GM19023 (cell line): ENCODE measurements at regions not wholly inside any gene's neighbourhood (a gene's known extent, or its start where the extent isn't known, plus 50 kb on each side); places are given as distances from the start of the nearest gene placed in this dataset.

Source experiments
- ATAC-seq: cut with Tn5 transposase; IDR thresholded peaks from one replicate; pipeline ENCODE4 v1.9.1; 2021; ENCODE audit warnings: mild to moderate bottlenecking, moderate library complexity; ENCODE audit not compliant: unreplicated experiment

DNA sequence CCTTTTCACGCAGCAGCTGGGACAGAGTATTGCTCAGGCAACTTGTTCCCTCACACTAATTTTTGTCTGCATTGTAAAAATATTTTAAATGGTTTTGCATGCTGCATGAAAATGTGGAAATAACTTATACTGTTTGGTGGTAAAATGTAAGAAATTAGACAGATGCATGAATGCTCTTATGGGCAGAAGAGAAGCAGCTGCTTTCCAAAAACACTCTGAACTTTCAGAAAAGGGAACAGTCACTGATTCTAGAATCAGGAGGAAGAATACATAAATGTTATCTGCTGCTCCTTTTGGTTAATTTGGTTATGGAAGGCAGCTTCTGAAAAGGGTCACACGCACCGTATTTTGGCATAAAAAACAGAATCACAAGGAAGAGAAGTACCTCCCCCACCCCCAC, 87.0 kb upstream of the RUNX1 start:
- ATAC-seq, result no peak

DNA sequence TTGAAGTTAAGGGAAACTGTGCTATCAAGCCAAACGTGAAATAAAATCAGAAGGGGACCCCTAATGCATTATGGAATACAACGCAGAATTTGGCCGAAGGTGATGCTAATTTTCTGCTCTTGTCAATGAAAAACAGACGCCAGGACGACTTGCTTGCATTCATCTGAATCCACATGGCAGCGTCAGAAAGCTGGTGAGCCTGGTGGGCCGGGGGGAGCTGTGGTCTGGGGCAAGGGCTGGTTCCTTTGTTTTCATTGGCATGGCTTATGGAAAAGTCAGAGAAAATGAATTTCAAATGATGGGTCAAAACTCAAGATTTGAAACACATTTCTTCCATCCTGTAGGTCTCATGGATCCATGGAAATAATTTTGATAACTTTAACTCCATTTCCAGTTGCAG, 86.4 kb upstream of the RUNX1 start:
- ATAC-seq, result no peak

DNA sequence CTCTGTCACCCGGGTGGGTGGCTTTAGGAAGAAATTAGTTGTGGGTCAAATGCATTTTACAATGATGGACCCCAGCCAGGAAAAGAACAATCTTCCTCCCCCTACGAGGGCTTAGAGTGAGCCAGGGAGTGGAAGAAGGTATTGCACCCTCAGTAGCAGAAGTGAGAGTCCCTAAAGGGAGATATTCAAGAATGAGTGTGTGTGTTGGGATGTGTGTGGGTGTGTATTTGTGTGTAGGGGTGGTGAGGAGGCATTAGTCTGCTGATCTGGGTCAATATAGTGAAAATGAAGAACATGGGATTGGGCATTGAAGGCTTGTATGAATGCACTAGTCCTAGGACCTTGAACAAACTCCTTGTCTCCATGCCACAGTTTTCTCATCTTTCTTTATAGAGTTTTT, 85.2 kb upstream of the RUNX1 start:
- no peak for ATAC-seq

- ATAC-seq, result no peak
These were observed 79.4 kb upstream of the RUNX1 start for GRCh38 chr21:35128536-35128935.

DNA sequence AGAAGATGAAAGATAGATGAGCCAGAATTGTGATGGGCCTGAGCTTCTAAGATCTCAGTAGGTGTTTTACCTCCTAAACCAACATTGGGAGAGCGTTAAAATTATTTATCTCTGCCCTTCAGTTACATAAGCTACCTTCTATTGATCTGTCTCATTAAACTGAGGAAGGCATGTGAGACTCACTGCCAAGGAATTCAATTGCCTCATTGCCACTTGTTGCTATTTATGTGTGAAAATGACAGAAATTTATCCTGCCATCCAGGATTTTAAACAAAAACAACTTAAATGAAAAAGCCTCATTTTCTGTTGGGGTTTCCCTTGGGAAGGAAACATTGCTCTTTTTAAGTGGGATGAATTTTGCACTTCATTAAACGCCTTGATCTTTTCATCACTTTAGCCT, 78.7 kb upstream of the RUNX1 start:
- ATAC-seq, result no peak

DNA sequence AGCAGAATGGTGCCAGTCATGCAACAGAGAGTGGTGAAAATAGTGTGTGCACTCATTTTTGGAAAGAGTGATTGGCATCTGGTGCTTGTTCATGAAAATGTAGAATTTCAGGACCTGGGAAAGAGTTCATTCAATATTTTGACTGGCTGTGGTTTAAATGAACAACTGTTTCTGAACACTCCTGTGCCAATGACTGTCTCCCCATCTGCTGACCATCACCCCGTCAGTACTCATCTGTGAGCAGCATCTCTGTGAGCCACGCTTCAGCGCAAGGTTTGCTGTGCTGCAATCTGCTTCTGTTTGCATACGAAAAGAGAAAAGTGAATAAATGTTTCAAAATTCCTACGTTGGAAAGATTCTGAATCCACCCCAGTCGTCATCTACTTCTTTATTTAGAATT, 77.9 kb upstream of the RUNX1 start:
- no peak for ATAC-seq

- ATAC-seq, result no peak
These were observed 71.6 kb upstream of the RUNX1 start for GRCh38 chr21:35120631-35121180.

DNA sequence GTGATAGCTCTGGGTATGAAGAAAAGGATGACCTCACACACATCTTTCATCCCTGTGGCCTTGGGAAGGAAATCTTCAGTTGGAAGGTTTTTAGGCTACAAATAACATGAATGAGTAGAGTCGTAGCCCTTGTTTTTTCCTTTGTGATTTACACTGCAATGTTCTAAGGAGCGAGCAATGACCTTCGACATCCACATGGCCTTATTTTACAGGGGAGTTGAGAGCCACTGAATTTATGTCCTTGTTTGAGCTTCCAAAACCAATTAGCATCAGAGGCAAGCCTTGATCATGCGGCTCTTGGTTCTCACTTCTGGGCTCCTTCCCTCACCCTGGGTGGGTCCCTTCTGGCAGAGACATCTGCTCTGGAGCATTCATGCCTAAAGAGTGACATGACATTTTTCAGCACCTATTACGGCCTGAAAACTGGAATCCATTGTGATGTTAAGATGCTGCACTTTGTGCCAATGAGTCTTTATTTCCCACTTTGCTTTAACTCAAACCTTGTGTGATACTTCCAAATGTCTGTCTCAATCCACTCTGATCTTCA, 70.5 kb upstream of the RUNX1 start:
- no peak for ATAC-seq

DNA sequence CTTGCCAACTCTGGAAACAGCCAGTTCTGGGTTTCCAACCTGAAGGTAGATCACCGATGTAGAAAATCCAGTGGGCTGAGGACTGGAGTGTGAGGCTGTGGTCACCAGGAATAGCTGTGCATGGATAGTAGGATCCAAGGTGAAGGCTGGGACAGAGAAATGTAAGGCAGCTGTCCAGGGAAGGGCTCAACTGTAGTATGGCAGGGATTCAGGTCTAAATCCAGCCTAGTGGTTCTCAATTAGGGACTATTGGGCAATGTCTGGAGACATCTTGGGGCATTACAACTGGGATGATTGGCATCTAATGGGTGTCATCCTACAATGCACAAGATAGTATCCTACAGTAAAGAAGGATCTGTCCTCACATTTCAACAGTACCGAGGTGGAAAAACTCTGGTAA, 67.7 kb upstream of the RUNX1 start:
- ATAC-seq, result no peak

DNA sequence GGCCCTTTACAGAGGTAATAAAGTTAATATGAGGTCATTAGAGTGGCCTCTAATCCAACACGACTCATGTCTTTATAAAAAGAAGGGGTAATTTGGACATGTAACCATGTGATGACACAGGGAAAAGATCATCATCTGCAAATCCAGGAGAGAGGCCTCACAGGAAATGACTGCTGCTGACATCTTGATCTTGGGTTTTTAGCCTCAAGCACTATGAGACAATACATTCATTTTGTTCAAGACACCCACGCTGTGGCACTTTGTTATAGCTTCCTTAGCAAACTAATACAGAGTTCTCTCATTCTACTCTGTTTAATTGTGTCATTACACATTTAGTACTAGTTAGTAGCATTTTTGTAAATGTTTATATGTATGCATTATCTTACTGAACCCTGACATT, 64.0 kb upstream of the RUNX1 start:
- no peak for ATAC-seq

- no peak for ATAC-seq
These were observed 62.3 kb upstream of the RUNX1 start for GRCh38 chr21:35111321-35111930.

- no peak for ATAC-seq
These were observed 59.8 kb upstream of the RUNX1 start for GRCh38 chr21:35108887-35109286.

DNA sequence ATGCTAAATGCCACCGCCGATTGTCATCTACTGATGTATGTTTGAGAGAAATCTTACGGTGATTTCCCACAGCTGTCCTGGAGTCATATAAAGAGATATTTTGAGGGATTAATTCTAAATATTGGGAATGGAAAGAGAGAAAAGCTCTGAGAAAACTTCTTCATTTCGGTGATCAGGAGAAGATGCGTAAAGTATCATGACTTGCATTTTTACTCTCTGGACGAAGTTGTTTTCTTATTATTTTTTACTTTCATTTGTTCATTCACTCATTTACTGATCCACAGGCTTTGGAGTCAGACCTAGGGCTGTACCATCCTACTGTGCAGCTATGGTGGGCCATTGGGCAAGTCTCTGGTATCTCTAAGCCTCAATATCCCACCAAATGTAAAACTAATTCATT, 58.4 kb upstream of the RUNX1 start:
- no peak for ATAC-seq

GRCh38 chr21:35106246-35106835, 57.2 kb upstream of the RUNX1 start:
- ATAC-seq, result no peak

GRCh38 chr21:35102488-35103371, 53.6 kb upstream of the RUNX1 start:
- ATAC-seq, result no peak

DNA sequence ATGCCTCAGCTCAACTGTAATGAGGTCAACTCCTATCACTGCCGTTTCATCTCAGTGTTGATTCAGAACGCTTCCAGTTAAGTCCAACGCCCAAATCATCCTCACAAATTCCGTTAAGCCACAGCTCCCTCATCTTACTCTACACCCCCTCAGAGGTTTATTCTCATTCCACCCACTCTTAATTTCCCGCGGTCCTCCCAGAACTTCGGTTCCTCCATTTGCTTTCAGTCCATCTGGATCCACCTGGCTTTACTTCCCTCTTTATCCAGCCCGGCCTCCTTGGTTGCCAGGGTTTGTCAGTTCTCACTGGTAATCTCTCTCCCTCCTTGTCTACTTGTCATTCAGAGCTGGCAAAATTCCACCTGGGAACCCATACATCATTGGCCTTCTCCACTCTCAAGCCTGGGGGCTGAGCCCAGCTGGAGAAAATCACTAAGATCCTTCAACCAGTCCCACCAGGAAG, 51.3 kb upstream of the RUNX1 start:
- no peak for ATAC-seq

DNA sequence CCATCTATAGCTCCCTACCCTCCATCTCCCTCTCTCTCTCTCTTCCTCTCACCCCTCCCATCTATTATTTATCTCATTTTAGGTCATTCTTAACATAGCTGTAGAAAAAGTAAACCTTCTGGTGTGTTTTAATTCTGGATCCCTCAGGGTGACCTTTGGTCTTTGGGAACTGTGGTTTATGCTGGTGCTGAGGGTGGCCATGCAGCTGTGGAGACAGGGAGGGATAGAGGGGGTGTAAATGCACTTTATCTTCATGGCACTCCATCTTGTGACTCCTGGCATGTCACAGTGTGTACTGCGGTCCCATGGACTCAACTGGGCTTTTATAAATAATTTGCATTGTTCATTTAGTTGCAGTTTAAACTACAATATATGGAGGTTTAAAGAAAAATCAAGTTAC, 50.2 kb upstream of the RUNX1 start:
- no peak for ATAC-seq
